A673 (cell line): ENCODE measurements at regions not wholly inside any gene's neighbourhood (a gene's known extent, or its start where the extent isn't known, plus 50 kb on each side); places are given as distances from the start of the nearest gene placed in this dataset.

ENCODE experiments used
- BruUV-seq: library from RNA; stranded (reverse); fragments of 400-500 nt; replicated peaks from 2 replicates; lab custom pipeline; 2021; lab: Mats Ljungman, UMichigan
- CTCF ChIA-PET: fragments of 300-600 bp; sonication (Branson Sonifier 250); formaldehyde crosslinking; loops from one replicate; lab custom pipeline; 2022; ENCODE audit warnings: antibody characterized with exemption; lab: Charles Lee
- POLR2A ChIA-PET: fragments of 300-600 bp; sonication (Branson Sonifier 250); formaldehyde crosslinking; loops from one replicate; lab custom pipeline; 2022; ENCODE audit warnings: antibody characterized with exemption; ENCODE audit not compliant: low non-redundant PET; lab: Charles Lee
- DNase-seq: peaks from one replicate; pipeline ENCODE4 v3.0.0-alpha.2; 2015; ENCODE audit warnings: low spot score
- H3K27ac ChIP-seq: fragments of 200-600 bp; sonication (generic); 2 replicates; pipeline ENCODE4 v1.5.1; 2016; ENCODE audit warnings: mixed run types, low read depth, mild to moderate bottlenecking, mixed read lengths, antibody characterized with exemption, low read length; ENCODE audit not compliant: poor library complexity, severe bottlenecking
- H3K27me3 ChIP-seq: fragments of 200-600 bp; sonication (generic); replicated peaks from 2 replicates; pipeline ENCODE4 v1.6.1; 2017; ENCODE audit warnings: mixed run types, low read depth, mild to moderate bottlenecking, mixed read lengths, antibody characterized with exemption, low read length; ENCODE audit not compliant: insufficient read depth, poor library complexity
- H3K36me3 ChIP-seq: fragments of 200-600 bp; sonication (generic); 2 replicates; pipeline ENCODE4 v1.6.1; 2016; ENCODE audit warnings: mixed run types, mild to moderate bottlenecking, mixed read lengths, antibody characterized with exemption, low read length; ENCODE audit not compliant: insufficient read depth, poor library complexity, severe bottlenecking
- H3K4me1 ChIP-seq: fragments of 200-600 bp; sonication (generic); 2 replicates; pipeline ENCODE4 v1.6.1; 2017; ENCODE audit warnings: mixed run types, mild to moderate bottlenecking, mixed read lengths, antibody characterized with exemption, low read length; ENCODE audit not compliant: insufficient read depth, poor library complexity, severe bottlenecking
- H3K4me3 ChIP-seq: fragments of 200-600 bp; sonication (generic); 2 replicates; pipeline ENCODE4 v1.5.1; 2016; ENCODE audit warnings: low read depth, mixed run types, mild to moderate bottlenecking, mixed read lengths, low read length; ENCODE audit not compliant: poor library complexity, severe bottlenecking
- H3K9me3 ChIP-seq: fragments of 200-600 bp; sonication (generic); 2 replicates; pipeline ENCODE4 v1.6.1; 2016; ENCODE audit warnings: mixed run types, low read depth, mild to moderate bottlenecking, mixed read lengths, antibody characterized with exemption, low read length; ENCODE audit not compliant: poor library complexity, severe bottlenecking
- EZH2 ChIP-seq: fragments of 200-600 bp; sonication (generic); IDR thresholded peaks from 2 replicates; pipeline ENCODE4 v1.6.1; 2017; ENCODE audit warnings: borderline replicate concordance, low read depth, mild to moderate bottlenecking, mixed read lengths, antibody characterized with exemption, low read length; ENCODE audit not compliant: poor library complexity, severe bottlenecking
- intact Hi-C: fragments of 100-400 bp; cut with micrococcal nuclease; formaldehyde crosslinking; loops from one replicate; pipeline ENCODE4 v1.10.0; 2022; ENCODE audit not compliant: unreplicated experiment
- TF ChIP-seq, protein P1 (sequence below): fragments of 300-800, 200-600 bp; sonication (generic); conservative IDR thresholded peaks from 2 replicates; pipeline ENCODE4 v1.5.1; 2017; ENCODE audit warnings: low read depth, mild to moderate bottlenecking, antibody characterized with exemption, low read length, moderate library complexity, mixed read lengths

DNA sequence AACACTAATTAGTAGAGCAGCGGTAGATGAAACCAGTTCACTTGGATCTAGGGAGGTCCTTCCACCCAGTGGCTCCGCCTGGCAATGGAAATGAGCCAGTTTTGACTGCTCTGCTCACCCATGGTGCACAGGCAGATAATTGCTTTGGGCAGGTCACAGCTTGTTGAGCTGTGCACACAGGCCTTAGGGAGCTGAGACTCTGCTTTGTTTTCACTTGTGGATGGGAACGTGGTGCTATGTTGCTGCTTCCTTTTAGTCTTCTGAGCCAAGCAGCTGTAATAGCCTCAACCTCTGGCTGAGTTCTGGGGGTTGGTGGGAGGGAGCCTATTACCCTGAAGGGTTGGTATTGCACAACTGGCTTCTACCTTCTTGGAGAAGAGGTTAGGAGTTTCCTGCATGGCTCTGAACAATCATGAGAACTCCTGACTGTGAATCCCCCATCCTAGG is 262.3 kb upstream of the MTNR1B start:
- peaks cover 9% of the 10 kb centered on the region for H3K4me1 ChIP-seq
- peaks cover 5% of the 10 kb centered on the region for H3K27me3 ChIP-seq
- DNase-seq: peak; percentile 80
- POLR2A ChIA-PET: no interaction called here
- CTCF ChIA-PET: no interaction called here
- TF ChIP-seq, protein P1, sequence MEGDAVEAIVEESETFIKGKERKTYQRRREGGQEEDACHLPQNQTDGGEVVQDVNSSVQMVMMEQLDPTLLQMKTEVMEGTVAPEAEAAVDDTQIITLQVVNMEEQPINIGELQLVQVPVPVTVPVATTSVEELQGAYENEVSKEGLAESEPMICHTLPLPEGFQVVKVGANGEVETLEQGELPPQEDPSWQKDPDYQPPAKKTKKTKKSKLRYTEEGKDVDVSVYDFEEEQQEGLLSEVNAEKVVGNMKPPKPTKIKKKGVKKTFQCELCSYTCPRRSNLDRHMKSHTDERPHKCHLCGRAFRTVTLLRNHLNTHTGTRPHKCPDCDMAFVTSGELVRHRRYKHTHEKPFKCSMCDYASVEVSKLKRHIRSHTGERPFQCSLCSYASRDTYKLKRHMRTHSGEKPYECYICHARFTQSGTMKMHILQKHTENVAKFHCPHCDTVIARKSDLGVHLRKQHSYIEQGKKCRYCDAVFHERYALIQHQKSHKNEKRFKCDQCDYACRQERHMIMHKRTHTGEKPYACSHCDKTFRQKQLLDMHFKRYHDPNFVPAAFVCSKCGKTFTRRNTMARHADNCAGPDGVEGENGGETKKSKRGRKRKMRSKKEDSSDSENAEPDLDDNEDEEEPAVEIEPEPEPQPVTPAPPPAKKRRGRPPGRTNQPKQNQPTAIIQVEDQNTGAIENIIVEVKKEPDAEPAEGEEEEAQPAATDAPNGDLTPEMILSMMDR: no peak
- no peak for TF ChIP-seq EZH2
- H3K27ac ChIP-seq: no peak overlapping the region
- intact Hi-C loops: no loop called here
- no peaks in the 10 kb centered on the region for H3K9me3 ChIP-seq
- BruUV-seq: no TSS peak
- no peak overlapping the region for H3K4me3 ChIP-seq
- H3K36me3 ChIP-seq: no peaks in the 10 kb centered on the region

DNA sequence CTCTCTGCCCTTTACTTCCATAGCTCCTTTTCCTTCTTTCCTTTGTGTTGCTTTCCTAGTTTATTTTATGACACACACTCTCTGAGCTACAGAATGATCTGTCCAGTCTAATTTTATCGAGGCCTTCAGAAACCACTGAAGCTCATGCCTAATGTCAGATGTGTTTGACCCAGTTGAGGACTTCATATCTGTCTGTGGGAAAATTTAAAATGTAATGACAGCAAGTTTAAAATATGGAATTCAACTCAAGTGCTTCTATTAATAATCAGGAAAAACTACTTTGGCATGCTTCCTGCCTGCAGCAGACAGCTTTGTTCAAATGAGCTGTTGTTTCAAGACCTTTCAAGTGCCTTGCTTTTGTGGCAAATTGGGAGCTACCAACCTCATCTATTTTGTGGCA is 261.8 kb upstream of the MTNR1B start:
- Histone ChIP-seq H3K4me3 (no peak overlapping the region), H3K9me3 (no peaks in the 10 kb centered on the region), H3K27me3 (peaks cover 9% of the 10 kb centered on the region), H3K27ac (no peak overlapping the region), H3K4me1 (peaks cover 9% of the 10 kb centered on the region), H3K36me3 (no peaks in the 10 kb centered on the region)
- intact Hi-C loops: no loop called here
- no TSS peak for BruUV-seq
- CTCF ChIA-PET: no interaction called here
- no peak for TF ChIP-seq EZH2
- TF ChIP-seq, protein P1: no peak
- POLR2A ChIA-PET: no interaction called here
- no peak for DNase-seq

DNA sequence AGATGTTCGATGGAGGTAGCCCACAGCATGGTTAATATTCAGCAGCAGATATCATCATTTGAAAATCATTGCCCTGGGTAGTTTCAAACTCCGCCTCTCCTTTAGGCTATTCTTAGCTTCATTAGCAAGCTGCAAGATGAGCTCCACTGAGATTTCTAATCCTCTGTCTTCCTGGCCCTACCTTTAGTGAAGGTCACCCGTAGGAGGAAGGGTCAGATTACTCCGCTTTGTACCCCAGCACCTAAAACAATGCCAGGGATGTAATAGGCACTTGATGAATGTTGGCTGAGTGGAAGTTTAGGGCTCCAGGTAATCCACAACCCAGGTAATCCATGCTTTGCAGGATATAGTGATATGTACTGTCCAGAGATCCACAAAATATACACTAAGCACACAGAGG is 260.1 kb upstream of the MTNR1B start:
- BruUV-seq: no TSS peak
- Histone ChIP-seq H3K4me3 (no peak overlapping the region), H3K9me3 (no peaks in the 10 kb centered on the region), H3K36me3 (no peaks in the 10 kb centered on the region), H3K27ac (no peak overlapping the region), H3K27me3 (peaks cover 9% of the 10 kb centered on the region), H3K4me1 (peaks cover 9% of the 10 kb centered on the region)
- CTCF ChIA-PET: no interaction called here
- no peak for TF ChIP-seq EZH2
- TF ChIP-seq, protein P1: no peak
- POLR2A ChIA-PET: no interaction called here
- intact Hi-C loops: no loop called here
- DNase-seq: no peak
